Naive thymus-derived CD4-positive, alpha-beta T cell (primary cell): ENCODE measurements at regions not wholly inside any gene's neighbourhood (a gene's known extent, or its start where the extent isn't known, plus 50 kb on each side); places are given as distances from the start of the nearest gene placed in this dataset.
"Not testable (repeated sequence)": the region's sequence is repeated elsewhere in the genome, so short reads cannot be mapped to it uniquely, and the experiment has no call there.

ENCODE experiments used
- ATAC-seq: fragments of 150-1000 bp; cut with Tn5 transposase; 2 replicates; pipeline ENCODE4 v1.10.0; 2021; ENCODE audit warnings: mild to moderate bottlenecking, moderate library complexity
- CTCF ChIA-PET: fragments of 350-600 bp; sonication (Branson Sonifier 250); formaldehyde crosslinking; loops from one replicate; lab custom pipeline; 2021; ENCODE audit warnings: antibody characterized with exemption; lab: Charles Lee
- POLR2A ChIA-PET: fragments of 350-600 bp; sonication (Branson Sonifier 250); formaldehyde crosslinking; loops from one replicate; lab custom pipeline; 2021; ENCODE audit warnings: antibody characterized with exemption, inconsistent platforms; lab: Charles Lee
- DNase-seq, 9 donors: peaks; one replicate each; pipeline versions ENCODE4 v3.0.0 to v3.0.0-alpha.2; 2020 to 2022; ENCODE audit warnings: mixed read lengths in 1 of 9
- H3K27ac ChIP-seq: one replicate; pipeline ENCODE4 v1.7.0; 2013; ENCODE audit warnings: mild to moderate bottlenecking, low read depth, low read length, moderate library complexity
- H3K27me3 ChIP-seq, 2 donors: one replicate each; pipeline ENCODE4 v1.7.0; 2013; ENCODE audit warnings: low read length in 2 of 2, mild to moderate bottlenecking in 2 of 2, moderate library complexity in 2 of 2; ENCODE audit not compliant: control insufficient read depth in 2 of 2, insufficient read depth in 2 of 2
- H3K36me3 ChIP-seq, 3 experiments: 1 replicate in 2 of 3; 2 replicates in 1 of 3; pipeline ENCODE4 v1.7.0; 2013; ENCODE audit warnings: low read length in 3 of 3, mild to moderate bottlenecking in 3 of 3, moderate library complexity in 1 of 3; ENCODE audit not compliant: insufficient read depth in 3 of 3, control insufficient read depth in 2 of 3
- H3K4me1 ChIP-seq, 2 donors: one replicate each; pipeline ENCODE4 v1.7.0; 2013; ENCODE audit warnings: low read length in 2 of 2, mild to moderate bottlenecking in 2 of 2, moderate library complexity in 1 of 2; ENCODE audit not compliant: control insufficient read depth in 2 of 2, insufficient read depth in 2 of 2
- H3K4me3 ChIP-seq: 2 replicates; pipeline ENCODE4 v1.7.0; 2013; ENCODE audit warnings: mild to moderate bottlenecking, low read length
- H3K9me3 ChIP-seq, 3 experiments: 1 replicate in 2 of 3; 2 replicates in 1 of 3; pipeline ENCODE4 v1.7.0; 2013; ENCODE audit warnings: low read length in 3 of 3; ENCODE audit not compliant: control insufficient read depth in 2 of 3
- H3K27ac Mint-ChIP-seq, 9 donors: one replicate each; pipeline ENCODE4 v1.8.0; 2020 to 2022; ENCODE audit warnings: mixed read lengths in 9 of 9, mild to moderate bottlenecking in 8 of 9, moderate library complexity in 5 of 9, inconsistent platforms in 2 of 9
- H3K27me3 Mint-ChIP-seq, 5 donors: one replicate each; pipeline ENCODE4 v1.8.0; 2021 to 2022; ENCODE audit warnings: mixed read lengths in 5 of 5, mild to moderate bottlenecking in 1 of 5
- H3K36me3 Mint-ChIP-seq, 5 donors: one replicate each; pipeline ENCODE4 v1.8.0; 2020 to 2022; ENCODE audit warnings: mixed read lengths in 5 of 5, mild to moderate bottlenecking in 3 of 5, inconsistent platforms in 1 of 5
- H3K4me1 Mint-ChIP-seq, 7 donors: one replicate each; pipeline ENCODE4 v1.8.0; 2020 to 2022; ENCODE audit warnings: mixed read lengths in 7 of 7, mild to moderate bottlenecking in 3 of 7, inconsistent platforms in 1 of 7
- H3K4me3 Mint-ChIP-seq, 10 donors: one replicate each; pipeline ENCODE4 v1.8.0; 2020 to 2022; ENCODE audit warnings: mild to moderate bottlenecking in 10 of 10, mixed read lengths in 10 of 10, moderate library complexity in 6 of 10, inconsistent platforms in 2 of 10
- H3K9me3 Mint-ChIP-seq, 11 donors: one replicate each; pipeline ENCODE4 v1.8.0; 2020 to 2022; ENCODE audit warnings: mixed read lengths in 11 of 11, mild to moderate bottlenecking in 4 of 11, inconsistent platforms in 1 of 11, moderate library complexity in 1 of 11
- intact Hi-C, 2 donors: fragments of 100-400 bp; cut with micrococcal nuclease; formaldehyde crosslinking; loops; one replicate each; pipeline ENCODE4 v1.15.1; 2023

- ChIA-PET CTCF (no interaction called here), POLR2A (no interaction called here)
- peaks cover 0 to 25% (median 5%) of the 10 kb centered on the region in 11 donors for H3K9me3 Mint-ChIP-seq
- H3K9me3 ChIP-seq: no peaks in the 10 kb centered on the region
- no peak overlapping the region for H3K27ac ChIP-seq
- DNase-seq (no peak), ATAC-seq (no peak)
- H3K27ac Mint-ChIP-seq: no peak overlapping the region
- H3K27me3 Mint-ChIP-seq: no peaks in the 10 kb centered on the region
- no peak overlapping the region for H3K4me3 ChIP-seq
- intact Hi-C loops: no loop called here
- H3K4me3 Mint-ChIP-seq: no peak overlapping the region
- no peaks in the 10 kb centered on the region for H3K36me3 ChIP-seq
- no peaks in the 10 kb centered on the region for H3K4me1 Mint-ChIP-seq
- H3K36me3 Mint-ChIP-seq: no peaks in the 10 kb centered on the region
- H3K4me1 ChIP-seq: no peaks in the 10 kb centered on the region
- no peaks in the 10 kb centered on the region for H3K27me3 ChIP-seq
These were observed 1198.5 kb downstream of the FSCB start for GRCh38 chr14:43308421-43309110.

GRCh38 chr14:43307836-43308235 is 1199.2 kb downstream of the FSCB start:
- Histone ChIP-seq H3K4me1 (no peaks in the 10 kb centered on the region), H3K27me3 (no peaks in the 10 kb centered on the region), H3K9me3 (no peaks in the 10 kb centered on the region), H3K27ac (no peak overlapping the region), H3K4me3 (no peak overlapping the region), H3K36me3 (no peaks in the 10 kb centered on the region)
- ATAC-seq (no peak), DNase-seq (no peak)
- no peaks in the 10 kb centered on the region for H3K27me3 Mint-ChIP-seq
- CTCF ChIA-PET: no interaction called here
- intact Hi-C loops: no loop called here
- no peaks in the 10 kb centered on the region for H3K4me1 Mint-ChIP-seq
- H3K4me3 Mint-ChIP-seq: no peak overlapping the region
- no peak overlapping the region for H3K27ac Mint-ChIP-seq
- peaks cover 0 to 24% (median 5%) of the 10 kb centered on the region in 11 donors for H3K9me3 Mint-ChIP-seq
- H3K36me3 Mint-ChIP-seq: no peaks in the 10 kb centered on the region
- POLR2A ChIA-PET: no interaction called here

GRCh38 chr14:43306053-43306452 is 1201.0 kb downstream of the FSCB start:
- Mint-ChIP-seq H3K27ac (no peak overlapping the region), H3K4me3 (no peak overlapping the region), H3K4me1 (no peaks in the 10 kb centered on the region), H3K9me3 (peaks cover 0 to 16% (median 3%) of the 10 kb centered on the region in 11 donors), H3K27me3 (no peaks in the 10 kb centered on the region), H3K36me3 (no peaks in the 10 kb centered on the region)
- Histone ChIP-seq H3K4me3 (no peak overlapping the region), H3K9me3 (no peaks in the 10 kb centered on the region), H3K27ac (no peak overlapping the region), H3K27me3 (no peaks in the 10 kb centered on the region), H3K36me3 (no peaks in the 10 kb centered on the region), H3K4me1 (no peaks in the 10 kb centered on the region)
- POLR2A ChIA-PET: no interaction called here
- DNase-seq (no peak), ATAC-seq (no peak)
- intact Hi-C loops: no loop called here
- CTCF ChIA-PET: no interaction called here

- intact Hi-C loops: no loop called here
- Histone ChIP-seq H3K27me3 (no peaks in the 10 kb centered on the region), H3K36me3 (no peaks in the 10 kb centered on the region), H3K27ac (no peak overlapping the region), H3K4me3 (no peak overlapping the region), H3K4me1 (no peaks in the 10 kb centered on the region), H3K9me3 (no peaks in the 10 kb centered on the region)
- Mint-ChIP-seq H3K36me3 (no peaks in the 10 kb centered on the region), H3K9me3 (peaks cover 0 to 24% (median 10%) of the 10 kb centered on the region in 11 donors), H3K27me3 (no peaks in the 10 kb centered on the region), H3K27ac (no peak overlapping the region), H3K4me1 (no peaks in the 10 kb centered on the region), H3K4me3 (no peak overlapping the region)
- ATAC-seq (no peak), DNase-seq (no peak)
- ChIA-PET POLR2A (no interaction called here), CTCF (no interaction called here)
These were observed 1209.3 kb downstream of the FSCB start for GRCh38 chr14:43297794-43298193.

- H3K4me1 Mint-ChIP-seq, H3K27ac Mint-ChIP-seq, CTCF ChIA-PET, H3K4me3 Mint-ChIP-seq, H3K36me3 ChIP-seq, H3K27ac ChIP-seq, H3K36me3 Mint-ChIP-seq, intact Hi-C loops, H3K4me1 ChIP-seq, H3K27me3 ChIP-seq, DNase-seq, H3K9me3 ChIP-seq, H3K4me3 ChIP-seq, POLR2A ChIA-PET, H3K27me3 Mint-ChIP-seq, ATAC-seq: not testable (repeated sequence)
- H3K9me3 Mint-ChIP-seq: peaks cover 0 to 28% (median 12%) of the 10 kb centered on the region in 11 donors
These were observed 1211.0 kb downstream of the FSCB start for GRCh38 chr14:43296061-43296460.

- no peaks in the 10 kb centered on the region for H3K9me3 ChIP-seq
- DNase-seq (no peak), ATAC-seq (no peak)
- Mint-ChIP-seq H3K9me3 (peaks cover 0 to 10% (median 6%) of the 10 kb centered on the region in 11 donors), H3K36me3 (no peaks in the 10 kb centered on the region), H3K27ac (no peak overlapping the region), H3K4me3 (no peak overlapping the region), H3K4me1 (no peaks in the 10 kb centered on the region), H3K27me3 (no peaks in the 10 kb centered on the region)
- H3K27me3 ChIP-seq: no peaks in the 10 kb centered on the region
- H3K4me3 ChIP-seq: no peak overlapping the region
- no peak overlapping the region for H3K27ac ChIP-seq
- intact Hi-C loops: no loop called here
- H3K4me1 ChIP-seq: no peaks in the 10 kb centered on the region
- no peaks in the 10 kb centered on the region for H3K36me3 ChIP-seq
- ChIA-PET POLR2A (no interaction called here), CTCF (no interaction called here)
These were observed 1221.5 kb downstream of the FSCB start for GRCh38 chr14:43285575-43285974.

GRCh38 chr14:43260056-43260455 is 1247.0 kb downstream of the FSCB start:
- H3K27me3 Mint-ChIP-seq: no peaks in the 10 kb centered on the region
- Histone ChIP-seq H3K27ac (no peak overlapping the region), H3K36me3 (no peaks in the 10 kb centered on the region), H3K4me1 (no peaks in the 10 kb centered on the region), H3K27me3 (no peaks in the 10 kb centered on the region), H3K4me3 (no peak overlapping the region), H3K9me3 (no peaks in the 10 kb centered on the region)
- H3K27ac Mint-ChIP-seq: no peak overlapping the region
- ChIA-PET CTCF (no interaction called here), POLR2A (no interaction called here)
- DNase-seq (no peak), ATAC-seq (no peak)
- peaks cover 5 to 26% (median 9%) of the 10 kb centered on the region in 11 donors for H3K9me3 Mint-ChIP-seq
- H3K36me3 Mint-ChIP-seq: peaks cover 0 to 4% (median 0%) of the 10 kb centered on the region in 5 donors
- H3K4me3 Mint-ChIP-seq: no peak overlapping the region
- intact Hi-C loops: no loop called here
- H3K4me1 Mint-ChIP-seq: no peaks in the 10 kb centered on the region
